GM19035 (cell line): ENCODE measurements at regions not wholly inside any gene's neighbourhood (a gene's known extent, or its start where the extent isn't known, plus 50 kb on each side); places are given as distances from the start of the nearest gene placed in this dataset.

Experiments
- ATAC-seq: cut with Tn5 transposase; IDR thresholded peaks from one replicate; pipeline ENCODE4 v1.9.1; 2021; ENCODE audit not compliant: unreplicated experiment

DNA sequence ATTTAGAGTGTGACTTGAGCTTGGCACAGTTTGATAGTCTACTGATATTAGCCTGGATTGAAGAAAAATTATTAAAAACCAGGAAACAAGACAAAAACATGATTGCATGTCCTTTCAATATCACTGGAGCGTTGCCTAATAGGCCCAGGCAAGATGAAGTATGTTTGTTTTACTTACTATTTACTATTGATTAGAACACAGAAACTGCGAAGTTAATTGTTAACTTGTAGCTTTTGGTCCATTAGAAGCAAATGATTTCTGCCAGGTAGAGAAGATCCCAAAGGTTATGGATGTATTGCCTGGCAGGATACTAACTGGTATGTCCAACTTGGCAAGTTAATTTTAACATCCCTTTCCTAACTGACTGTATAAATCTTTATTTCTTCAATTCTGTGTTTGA is 268.9 kb downstream of the ETNK1 start:
- no peak for ATAC-seq

- no peak for ATAC-seq
These were observed 274.2 kb downstream of the ETNK1 start for GRCh38 chr12:22899184-22899583.

DNA sequence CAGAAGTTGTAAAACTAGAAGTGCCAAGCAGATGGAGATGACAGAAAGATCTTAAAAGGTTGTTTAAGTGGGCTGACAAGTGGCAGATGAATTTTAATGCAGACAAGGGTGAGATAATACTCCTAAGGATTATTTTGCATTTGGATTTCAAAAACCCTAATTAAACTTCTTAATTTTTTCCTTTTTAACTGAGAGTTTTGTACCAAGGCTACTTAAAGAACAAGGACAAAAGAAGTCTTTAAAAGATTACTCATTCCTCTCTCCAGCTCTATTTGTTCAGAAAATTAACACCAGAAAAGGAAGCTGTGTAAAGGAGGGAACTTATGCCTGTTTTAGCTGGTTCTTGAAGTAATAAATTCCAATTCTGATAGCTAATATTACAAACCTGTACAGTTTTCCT is 275.4 kb downstream of the ETNK1 start:
- no peak for ATAC-seq

DNA sequence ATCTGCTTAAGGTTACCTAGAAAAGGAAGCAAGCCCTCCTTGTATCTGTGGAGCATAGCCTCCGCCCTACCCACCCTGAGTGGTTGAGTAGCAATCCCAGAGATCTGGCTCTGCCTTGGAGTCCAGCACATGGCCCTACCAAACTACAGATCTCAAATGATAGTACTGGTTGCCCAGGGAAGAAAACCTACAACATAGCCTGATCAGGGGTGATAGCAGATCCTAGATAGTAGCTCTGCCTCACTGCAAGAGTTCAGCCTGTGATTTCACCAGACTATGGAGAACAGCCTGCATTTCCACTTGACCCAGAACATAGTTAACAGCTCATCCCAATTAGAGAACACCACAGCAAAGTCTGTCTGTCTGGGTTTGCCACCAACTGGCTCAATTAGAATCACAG is 279.5 kb downstream of the ETNK1 start:
- ATAC-seq: no peak

- no peak for ATAC-seq
These were observed 291.3 kb downstream of the ETNK1 start for GRCh38 chr12:22916241-22916640.

- ATAC-seq: no peak
These were observed 291.8 kb downstream of the ETNK1 start for GRCh38 chr12:22916815-22917214.

DNA sequence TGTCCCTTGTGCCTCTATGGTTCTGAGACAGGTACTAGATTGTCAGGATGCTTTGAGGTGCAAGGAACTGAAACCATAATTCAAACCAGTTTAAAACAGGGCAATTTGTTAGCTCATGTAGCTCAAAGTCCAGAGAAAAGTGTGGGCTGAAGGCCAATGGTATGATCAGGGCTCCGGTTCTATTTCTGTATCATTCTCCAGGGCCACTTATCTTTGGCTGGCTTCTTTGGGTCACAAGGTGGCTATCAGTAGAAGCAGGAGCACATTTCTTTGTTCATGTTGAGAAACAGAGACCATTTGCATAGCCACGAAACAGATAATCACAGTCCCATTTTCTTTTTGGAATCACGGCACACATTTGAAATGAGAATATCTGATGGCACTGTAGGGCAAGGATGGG is 294.9 kb downstream of the ETNK1 start:
- ATAC-seq: no peak

- ATAC-seq: no peak
These were observed 298.8 kb downstream of the ETNK1 start for GRCh38 chr12:22923768-22924167.

DNA sequence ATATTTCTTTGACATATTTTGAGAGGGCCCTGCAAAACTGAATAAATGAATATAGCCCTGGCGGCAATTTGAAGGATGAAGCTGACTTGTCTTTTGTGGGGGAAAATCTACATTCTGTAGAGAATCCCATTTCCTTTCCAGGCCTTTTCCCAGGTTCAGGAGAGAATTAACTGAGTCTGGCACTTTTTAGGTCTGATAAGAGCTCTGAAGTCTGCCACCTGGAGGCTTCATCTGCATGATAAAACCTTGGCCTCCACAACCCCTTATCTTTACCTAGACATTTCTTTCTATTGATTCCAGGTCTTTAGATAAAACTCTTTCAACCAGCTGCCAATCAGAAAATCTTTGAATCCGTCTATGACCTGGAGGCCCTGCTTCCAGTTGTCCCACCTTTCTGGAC is 299.4 kb downstream of the ETNK1 start:
- no peak for ATAC-seq

DNA sequence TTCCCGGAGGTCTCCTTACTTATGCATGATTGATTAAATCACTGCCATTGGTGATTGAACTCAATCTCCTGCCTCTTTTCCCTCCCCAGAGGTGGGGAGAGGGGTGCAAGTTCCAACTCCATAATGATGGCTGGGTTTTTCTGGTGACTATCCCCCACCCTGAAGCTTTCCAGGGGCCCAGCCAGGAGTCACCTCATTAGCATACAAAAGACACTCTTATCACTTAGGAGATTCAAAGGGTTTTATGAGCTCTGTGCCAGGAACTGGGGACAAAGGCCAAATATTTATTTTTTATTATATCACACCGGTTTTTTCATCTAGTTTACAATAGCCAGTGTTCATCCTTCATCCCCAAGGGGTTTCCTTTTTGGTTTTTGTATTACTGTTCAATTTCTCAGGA is 300.7 kb downstream of the ETNK1 start:
- no peak for ATAC-seq

- ATAC-seq: no peak
These were observed 307.5 kb downstream of the ETNK1 start for GRCh38 chr12:22932431-22932830.

- ATAC-seq: no peak
These were observed 310.1 kb downstream of the ETNK1 start for GRCh38 chr12:22935090-22935489.

DNA sequence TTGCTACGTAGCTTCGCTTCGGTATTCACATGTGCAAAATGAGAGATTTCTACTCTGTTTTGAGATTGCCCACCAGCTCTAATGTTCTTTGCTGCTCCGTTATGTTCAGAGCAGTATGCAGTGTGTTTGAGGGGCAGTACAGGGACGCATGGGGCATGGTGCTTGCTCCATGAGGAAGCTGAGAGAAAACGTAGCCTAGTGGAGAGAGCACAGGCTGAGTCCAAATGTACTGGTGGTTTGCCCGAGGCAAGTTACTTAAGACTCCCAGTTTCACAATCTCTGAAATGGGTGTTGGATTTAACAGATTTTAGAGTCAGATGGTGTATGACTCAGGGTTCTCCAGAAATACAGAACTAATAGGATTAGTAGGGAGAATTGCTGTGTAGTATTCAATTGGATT is 310.5 kb downstream of the ETNK1 start:
- no peak for ATAC-seq

GRCh38 chr12:22938323-22938722 is 313.4 kb downstream of the ETNK1 start:
- no peak for ATAC-seq

- no peak for ATAC-seq
These were observed 326.2 kb downstream of the ETNK1 start for GRCh38 chr12:22951206-22951605.

DNA sequence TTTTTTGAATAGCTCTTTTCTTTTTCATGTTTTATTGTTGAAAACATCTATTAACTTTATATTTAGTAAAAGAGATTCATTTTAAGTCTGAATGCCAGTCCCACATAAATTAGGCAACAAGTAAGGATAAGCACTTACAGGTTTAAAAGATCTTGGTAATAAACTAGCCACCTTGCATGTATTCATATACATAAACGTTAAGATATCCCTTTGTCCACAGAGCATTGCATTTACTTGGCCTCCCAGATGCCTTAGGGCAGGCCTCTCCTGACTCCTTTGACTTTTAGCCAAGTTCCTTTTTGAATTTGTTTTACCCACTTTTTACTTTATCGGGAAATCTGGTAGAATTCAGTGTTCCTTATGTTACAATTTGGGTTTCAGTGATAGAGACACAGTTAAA is 331.7 kb downstream of the ETNK1 start:
- ATAC-seq: no peak

DNA sequence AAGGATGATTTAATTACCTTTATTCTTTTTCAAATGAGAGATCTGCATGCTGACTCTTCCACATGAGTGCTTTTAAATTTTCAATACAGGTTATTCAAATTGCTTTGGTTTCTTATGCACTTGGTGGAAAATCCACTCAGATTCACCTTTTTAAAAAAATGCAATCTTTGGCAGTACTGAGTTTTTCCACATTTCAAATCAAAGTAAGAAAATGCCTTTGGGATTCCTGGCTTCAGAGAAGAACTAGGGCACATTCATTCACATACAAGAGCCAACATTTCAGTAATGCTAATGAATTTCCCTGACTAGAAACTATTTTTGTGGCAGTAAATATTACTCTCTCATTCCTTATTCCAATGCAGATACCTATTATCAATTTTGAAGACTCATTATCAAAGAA is 342.2 kb downstream of the ETNK1 start:
- ATAC-seq: no peak

- ATAC-seq: no peak
These were observed 344.6 kb downstream of the ETNK1 start for GRCh38 chr12:22969521-22969920.

DNA sequence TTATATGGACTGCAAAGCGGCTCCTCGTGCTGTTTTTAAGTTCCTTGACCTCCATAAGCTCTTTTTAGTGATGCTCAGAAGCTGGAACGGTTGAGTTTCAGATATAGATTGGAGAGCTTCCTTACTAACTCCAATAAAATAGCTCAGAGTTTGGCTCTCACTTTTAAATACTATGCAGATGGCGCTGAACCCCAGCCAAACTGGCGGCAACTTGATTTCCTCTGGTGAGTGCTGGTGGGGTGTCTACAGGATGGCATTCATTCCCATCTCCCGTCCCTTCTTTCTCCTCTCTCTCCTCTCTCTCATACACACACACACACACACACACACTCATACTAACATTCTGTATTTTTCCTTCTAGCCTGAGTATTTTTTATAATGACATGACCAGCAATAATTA is 346.3 kb downstream of the ETNK1 start:
- no peak for ATAC-seq

GRCh38 chr12:22971701-22972191 is 346.8 kb downstream of the ETNK1 start:
- ATAC-seq: no peak

DNA sequence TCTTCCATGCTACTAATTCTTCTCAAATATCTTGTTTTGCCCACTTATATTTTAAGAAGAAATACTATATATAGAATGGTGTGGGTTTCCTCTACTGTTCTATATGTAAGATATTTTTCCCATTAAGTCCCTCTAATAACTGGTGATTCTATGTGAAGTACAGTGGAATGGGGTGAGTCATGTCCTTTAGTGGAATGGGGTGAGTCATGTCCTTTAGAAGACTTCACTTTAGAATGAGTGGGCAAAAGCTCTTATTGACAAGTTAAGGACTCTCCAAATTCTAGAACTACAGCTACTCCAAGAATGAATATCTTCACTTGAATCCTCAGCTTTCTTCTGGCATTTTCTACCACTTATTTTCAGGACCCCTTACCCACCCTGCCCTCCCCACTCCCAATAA is 349.9 kb downstream of the ETNK1 start:
- no peak for ATAC-seq

DNA sequence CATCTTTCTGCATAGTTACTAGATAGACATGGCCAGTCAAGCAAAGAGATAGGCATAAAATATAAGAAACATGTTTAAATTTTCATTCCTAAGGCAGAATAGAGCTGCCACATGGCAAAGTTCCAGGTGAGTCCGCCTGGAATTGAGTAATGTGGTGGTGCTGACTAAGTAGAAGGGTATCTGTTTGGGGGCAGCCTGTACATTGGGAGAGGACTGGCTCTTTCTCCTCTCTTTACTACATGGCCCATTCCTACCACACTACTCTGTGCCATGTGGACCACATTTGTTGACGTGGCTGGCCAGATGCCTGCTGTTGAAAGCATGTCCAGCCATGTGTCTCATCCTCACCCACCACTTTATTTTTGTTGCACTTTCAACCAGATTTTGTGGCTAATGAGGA is 354.0 kb downstream of the ETNK1 start:
- no peak for ATAC-seq

- no peak for ATAC-seq
These were observed 355.0 kb downstream of the ETNK1 start for GRCh38 chr12:22979854-22980469.
